GM19043 (cell line): ENCODE measurements at regions not wholly inside any gene's neighbourhood (a gene's known extent, or its start where the extent isn't known, plus 50 kb on each side); places are given as distances from the start of the nearest gene placed in this dataset.
"Not testable (repeated sequence)": the region's sequence is repeated elsewhere in the genome, so short reads cannot be mapped to it uniquely, and the experiment has no call there.

Experiments used
- ATAC-seq: cut with Tn5 transposase; IDR thresholded peaks from one replicate; pipeline ENCODE4 v1.9.1; 2021; ENCODE audit warnings: low read depth; ENCODE audit not compliant: unreplicated experiment

DNA sequence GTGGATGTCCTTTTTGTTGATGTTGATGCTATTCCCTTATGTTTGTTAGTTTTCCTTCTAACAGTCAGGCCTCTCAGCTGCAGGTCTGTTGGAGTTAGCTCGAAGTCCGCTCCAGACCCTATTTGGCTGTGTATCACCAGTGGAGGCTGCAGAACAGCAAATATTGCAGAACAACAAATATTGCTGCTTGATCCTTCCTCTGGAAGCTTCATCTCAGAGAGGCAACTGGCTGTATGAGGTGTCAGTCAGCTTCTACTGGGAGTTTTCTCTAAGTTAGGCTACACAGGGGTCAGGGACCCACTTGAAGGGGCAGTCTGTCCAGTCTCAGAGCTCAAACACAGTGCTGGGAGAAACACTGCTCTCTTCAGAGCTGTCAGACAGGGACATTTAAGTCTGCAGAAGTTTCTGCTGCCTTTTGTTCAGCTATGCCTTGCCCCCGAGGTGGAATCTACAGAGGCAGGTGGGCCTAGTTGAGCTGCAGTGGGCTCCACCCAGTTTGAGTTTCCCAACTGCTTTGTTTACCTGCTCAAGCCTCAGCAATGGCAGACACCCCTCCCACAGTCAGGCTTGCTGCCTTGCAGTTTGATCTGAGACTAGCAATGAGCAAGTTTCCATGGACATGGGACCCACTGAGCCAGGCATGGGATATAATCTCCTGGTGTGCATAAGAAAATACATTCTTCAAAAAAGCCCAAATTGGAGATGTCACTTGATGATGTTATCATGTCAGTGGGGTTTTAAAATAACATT, 99.5 kb downstream of the KDM5D start:
- no peak for ATAC-seq

DNA sequence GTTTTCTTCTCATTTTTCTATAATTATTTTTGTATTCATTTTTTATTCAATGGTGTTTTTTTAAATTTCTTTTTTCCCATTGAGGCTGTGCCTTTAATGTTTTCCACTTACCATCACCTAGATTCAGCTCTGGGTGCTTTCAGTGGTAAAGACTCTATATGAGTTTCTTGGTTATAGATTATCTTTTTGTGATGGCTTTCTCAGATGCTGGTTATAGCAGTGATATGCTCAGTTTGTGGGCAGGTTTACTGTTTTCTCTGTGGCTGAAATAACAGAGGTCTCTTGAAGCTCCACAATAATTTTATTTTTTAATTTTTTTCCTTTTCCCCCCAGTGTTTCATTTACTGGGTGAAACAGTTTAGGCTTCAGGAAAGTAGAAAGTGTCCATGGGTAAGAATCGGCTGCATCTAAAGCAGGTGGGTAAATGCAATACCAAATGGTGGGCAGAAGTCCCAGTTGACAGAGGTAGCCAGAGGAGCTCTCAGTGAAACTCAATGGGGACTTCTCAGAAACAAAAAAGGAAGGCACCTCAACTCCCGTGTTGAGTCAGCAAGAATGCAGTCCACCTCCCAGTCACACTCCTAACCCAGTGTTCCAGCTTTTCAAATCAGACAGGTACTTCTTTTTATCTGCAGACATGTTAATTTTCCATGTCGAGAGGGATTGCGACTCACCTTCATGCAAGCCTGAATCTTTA, 106.7 kb downstream of the KDM5D start:
- ATAC-seq: no peak

GRCh38 chrY:19628926-19629325, 115.6 kb downstream of the KDM5D start:
- no peak for ATAC-seq

DNA sequence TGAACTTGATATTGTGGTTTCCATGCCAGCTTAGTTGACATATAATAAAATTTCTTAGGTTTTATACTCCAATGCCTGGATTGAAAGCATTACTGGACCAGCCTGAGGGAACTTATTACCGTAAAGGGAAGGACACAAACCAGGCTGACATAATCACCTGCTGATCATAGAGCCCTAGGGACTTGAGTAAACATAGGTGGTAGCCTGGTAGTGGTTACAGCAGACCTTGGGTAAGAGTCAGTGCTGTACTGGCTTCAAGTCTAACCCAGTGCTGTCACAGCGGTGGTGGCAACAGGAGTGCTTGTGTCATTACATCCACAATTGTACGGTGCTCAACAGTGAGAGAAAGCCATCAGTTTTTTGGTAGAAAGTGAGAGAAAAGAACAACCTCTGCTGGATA, 122.1 kb downstream of the KDM5D start:
- no peak for ATAC-seq

GRCh38 chrY:19621756-19622155, 122.8 kb downstream of the KDM5D start:
- ATAC-seq: no peak

DNA sequence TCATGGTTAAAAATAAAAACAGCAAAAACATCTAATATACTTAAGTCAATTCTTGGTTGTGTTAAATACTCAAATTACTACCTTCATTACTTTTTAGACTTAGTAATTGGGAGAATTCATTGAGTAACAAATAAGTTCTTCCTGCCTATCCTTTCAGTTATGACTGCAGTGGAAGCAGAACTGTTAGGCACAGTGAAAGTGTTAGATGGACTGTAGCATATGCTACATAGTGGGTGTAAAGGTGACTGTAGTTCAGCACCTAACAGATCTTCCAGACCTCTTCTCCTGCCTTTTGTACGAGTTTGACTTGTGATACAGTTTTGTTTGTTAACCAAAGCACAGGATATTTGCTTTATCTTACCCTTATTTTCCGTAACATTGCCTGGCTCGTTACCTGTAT, 143.4 kb downstream of the KDM5D start:
- ATAC-seq: no peak

- ATAC-seq: no peak
These were observed 143.8 kb downstream of the KDM5D start for GRCh38 chrY:19600711-19601110.

DNA sequence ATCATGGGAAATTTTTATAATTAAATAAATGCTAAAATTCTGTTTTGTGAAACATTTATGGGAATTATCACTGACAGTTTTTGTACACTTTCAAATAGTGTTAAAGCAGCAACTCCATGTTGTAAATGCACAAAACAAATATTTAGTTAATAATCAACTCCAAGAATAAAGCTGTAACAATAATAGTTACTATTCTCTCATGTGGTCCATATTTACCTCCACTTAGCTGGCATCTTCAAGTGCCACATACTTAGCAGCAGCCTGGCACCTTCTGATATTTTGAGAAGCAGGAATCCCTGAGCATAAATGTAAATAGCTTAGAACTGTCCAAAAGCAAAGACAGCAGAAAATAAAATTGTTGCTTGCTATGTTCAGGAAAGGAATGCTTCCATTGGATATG, 154.3 kb downstream of the KDM5D start:
- ATAC-seq: no peak

GRCh38 chrY:19589664-19590063, 154.9 kb downstream of the KDM5D start:
- ATAC-seq: no peak

- no peak for ATAC-seq
These were observed 157.2 kb downstream of the KDM5D start for GRCh38 chrY:19587311-19587710.

- not testable (repeated sequence) for ATAC-seq
These were observed 163.5 kb downstream of the KDM5D start for GRCh38 chrY:19580990-19581389.

DNA sequence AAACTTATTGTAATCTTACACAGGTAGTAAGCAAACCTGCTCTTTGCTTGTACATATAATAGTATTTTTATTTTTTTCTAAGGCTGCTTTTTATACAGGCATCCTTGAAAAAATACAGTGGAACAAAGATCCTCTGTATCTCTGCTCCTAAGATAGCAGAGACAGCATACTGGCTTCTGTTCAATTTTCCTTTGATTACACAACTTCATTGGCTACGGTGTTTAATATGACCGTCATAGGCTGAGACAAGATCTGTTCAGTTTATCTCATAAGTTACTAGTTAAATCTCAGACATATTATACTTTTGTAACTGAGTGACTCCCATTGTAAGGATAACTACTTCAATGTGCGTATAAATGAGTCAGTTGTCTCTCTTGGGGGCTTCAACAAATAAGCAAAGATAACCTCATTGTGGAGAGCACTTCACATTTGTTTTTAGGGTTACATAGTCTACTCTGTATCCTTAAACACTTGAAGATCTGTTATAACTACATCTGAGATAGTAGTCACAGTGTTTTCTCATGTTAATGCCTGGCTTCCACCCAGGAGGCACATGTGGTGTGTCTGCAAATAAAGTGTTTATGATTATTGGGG, 166.1 kb downstream of the KDM5D start:
- ATAC-seq: no peak

DNA sequence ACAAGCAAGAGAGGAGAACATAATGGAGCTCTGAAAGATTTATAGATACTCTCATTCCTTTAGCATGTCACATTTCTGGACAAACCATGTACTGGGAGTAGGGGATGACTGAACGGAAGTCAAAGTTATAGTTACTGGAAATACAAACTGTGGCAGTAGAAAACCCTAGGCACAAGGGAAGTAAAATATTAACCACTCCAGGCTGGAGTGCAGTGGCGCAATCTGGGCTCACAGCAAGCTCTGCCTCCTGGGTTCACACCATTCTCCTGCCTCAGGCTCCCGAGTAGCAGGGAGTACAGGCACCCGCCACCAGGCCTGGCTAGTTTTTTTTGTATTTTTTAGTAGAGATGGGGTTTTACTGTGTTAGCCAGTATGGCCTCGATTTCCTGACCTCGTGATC, 167.3 kb downstream of the KDM5D start:
- ATAC-seq: no peak

- no peak for ATAC-seq
These were observed 169.6 kb downstream of the KDM5D start for GRCh38 chrY:19574939-19575338.

DNA sequence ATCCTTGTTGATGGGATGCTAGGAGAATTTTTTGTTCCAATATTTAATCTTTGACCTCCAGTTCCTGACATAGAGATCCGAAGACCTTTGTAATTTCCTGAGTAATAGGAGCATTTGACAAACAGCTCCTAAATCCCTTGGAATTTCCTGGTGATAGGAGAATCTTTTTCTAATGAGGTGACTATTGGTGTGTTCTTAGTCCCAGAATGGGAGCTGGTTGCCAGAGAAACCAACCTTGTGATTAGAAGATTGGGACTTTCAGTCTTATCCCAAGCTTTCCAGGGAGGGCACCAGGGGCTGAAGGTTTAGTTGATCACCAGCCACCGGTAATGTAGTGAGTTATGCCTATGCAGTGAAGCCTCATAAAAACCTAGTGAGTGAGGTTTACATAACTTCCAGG, 170.9 kb downstream of the KDM5D start:
- no peak for ATAC-seq

- ATAC-seq: peak; percentile 37
These were observed 173.5 kb downstream of the KDM5D start for GRCh38 chrY:19570999-19571398.

- peak; percentile 7 for ATAC-seq
These were observed 176.6 kb downstream of the KDM5D start for GRCh38 chrY:19567943-19568342.

GRCh38 chrY:19567051-19567921, 177.2 kb downstream of the KDM5D start:
- peak; percentile 62 for ATAC-seq

DNA sequence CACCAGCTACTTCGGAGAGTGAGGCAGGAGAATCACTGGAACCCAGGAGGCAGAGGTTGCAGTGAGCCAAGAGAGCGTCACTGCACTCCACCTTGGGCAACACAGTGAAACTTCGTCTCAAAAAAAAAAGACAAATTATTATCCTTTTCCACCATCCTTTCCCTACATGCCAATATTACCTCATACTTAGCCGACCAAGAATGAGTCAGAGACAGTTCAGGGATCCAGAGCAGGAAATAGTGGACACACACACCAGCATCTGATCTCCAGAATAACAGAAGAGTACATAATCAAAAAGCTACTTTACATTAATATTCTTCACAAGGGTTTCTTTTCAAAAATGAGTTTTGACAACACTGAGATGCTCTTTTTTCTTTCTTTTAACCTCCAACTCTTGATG, 185.4 kb downstream of the KDM5D start:
- ATAC-seq: no peak

DNA sequence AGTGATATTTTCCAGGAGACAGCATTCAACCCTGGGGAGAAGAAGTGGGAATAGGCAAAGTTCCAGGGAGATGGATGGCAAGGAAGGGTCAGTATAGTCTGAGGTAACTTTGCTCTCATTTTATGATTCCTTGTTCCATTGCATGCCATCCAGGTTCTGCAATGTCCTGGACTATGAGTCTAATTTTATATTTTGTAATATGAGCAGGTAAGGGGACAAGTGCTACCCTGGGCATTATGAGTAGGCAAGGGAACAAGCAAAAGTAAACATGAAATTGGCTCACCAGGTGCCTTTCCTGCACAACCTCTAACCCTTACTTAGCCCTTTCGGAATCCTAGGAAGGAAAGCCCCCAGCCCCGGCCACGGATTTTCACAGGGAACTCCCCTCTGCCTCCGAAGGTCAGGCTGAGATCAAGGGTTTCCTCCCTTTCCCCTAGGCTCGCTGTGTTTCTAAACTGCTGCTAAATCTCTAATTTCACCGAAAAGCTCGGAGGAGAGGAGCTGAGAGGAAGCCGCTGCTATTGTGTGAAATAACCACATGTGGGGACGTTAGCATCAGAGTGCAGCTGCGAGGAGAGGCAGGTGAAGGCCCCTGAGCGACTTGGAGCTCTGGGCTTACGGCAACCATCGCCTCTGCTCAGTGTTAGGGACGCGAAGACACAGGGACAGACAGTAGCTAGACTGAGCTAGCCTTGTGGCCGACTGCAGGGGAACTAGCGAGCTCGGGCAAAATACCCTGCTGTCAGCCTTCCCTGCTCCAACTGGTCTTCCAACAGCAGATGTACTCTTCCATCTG, 194.7 kb downstream of the KDM5D start:
- ATAC-seq: no peak
